Smooth muscle cell (in vitro differentiated cells): ENCODE measurements at regions not wholly inside any gene's neighbourhood (a gene's known extent, or its start where the extent isn't known, plus 50 kb on each side); places are given as distances from the start of the nearest gene placed in this dataset.

ENCODE experiments used
- DNase-seq: peaks from one replicate; lab custom pipeline; 2025; ENCODE audit not compliant: unreplicated experiment; lab: John Stamatoyannopoulos, UW
- H2AFZ ChIP-seq: fragments of 200-600 bp; sonication (generic); 2 replicates; pipeline ENCODE4 v1.6.0; 2016; ENCODE audit warnings: antibody characterized with exemption, low read depth, mild to moderate bottlenecking
- H3F3A ChIP-seq: fragments of 200-600 bp; sonication (generic); 2 replicates; pipeline ENCODE4 v1.6.0; 2017; ENCODE audit warnings: antibody characterized with exemption, low read depth
- H3K27ac ChIP-seq: fragments of 200-600 bp; sonication (generic); 2 replicates; pipeline ENCODE4 v1.5.1; 2016; ENCODE audit warnings: low read depth, mild to moderate bottlenecking
- H3K27me3 ChIP-seq: fragments of 200-600 bp; sonication (generic); 2 replicates; pipeline ENCODE4 v1.6.1; 2016; ENCODE audit warnings: low read depth, mild to moderate bottlenecking
- H3K36me3 ChIP-seq: fragments of 200-600 bp; sonication (generic); 2 replicates; pipeline ENCODE4 v1.5.1; 2016; ENCODE audit warnings: low read depth
- H3K4me1 ChIP-seq: fragments of 200-600 bp; sonication (generic); 2 replicates; pipeline ENCODE4 v1.5.1; 2016; ENCODE audit warnings: low read depth
- H3K4me2 ChIP-seq: fragments of 200-600 bp; sonication (generic); 2 replicates; pipeline ENCODE4 v1.6.0; 2016; ENCODE audit warnings: mild to moderate bottlenecking
- H3K4me3 ChIP-seq: fragments of 200-600 bp; sonication (generic); 2 replicates; pipeline ENCODE4 v1.5.1; 2016; ENCODE audit warnings: mild to moderate bottlenecking
- H3K79me2 ChIP-seq: fragments of 200-600 bp; sonication (generic); 2 replicates; pipeline ENCODE4 v1.6.0; 2016; ENCODE audit warnings: low read depth, mild to moderate bottlenecking
- H3K9ac ChIP-seq: fragments of 200-600 bp; sonication (generic); 2 replicates; pipeline ENCODE4 v1.6.0; 2016; ENCODE audit warnings: low read depth
- H3K9me3 ChIP-seq: fragments of 200-600 bp; sonication (generic); replicated peaks from 2 replicates; pipeline ENCODE4 v1.5.1; 2016; ENCODE audit warnings: low read depth
- H4K20me1 ChIP-seq: fragments of 200-600 bp; sonication (generic); 2 replicates; pipeline ENCODE4 v1.6.0; 2016; ENCODE audit warnings: low read depth
- WGBS: methylation state at CpG from one replicate; pipeline ENCODE4 v1.1.7; 2016; ENCODE audit warnings: low lambda C conversion rate; 5-methylcytosine and 5-hydroxymethylcytosine counted together
- TF ChIP-seq, protein P1 (sequence below): fragments of 200-600 bp; sonication (generic); IDR thresholded peaks from 2 replicates; pipeline ENCODE4 v1.5.1; 2017; ENCODE audit warnings: borderline replicate concordance, mild to moderate bottlenecking, antibody characterized with exemption; ENCODE audit not compliant: insufficient read depth, poor library complexity, severe bottlenecking

DNA sequence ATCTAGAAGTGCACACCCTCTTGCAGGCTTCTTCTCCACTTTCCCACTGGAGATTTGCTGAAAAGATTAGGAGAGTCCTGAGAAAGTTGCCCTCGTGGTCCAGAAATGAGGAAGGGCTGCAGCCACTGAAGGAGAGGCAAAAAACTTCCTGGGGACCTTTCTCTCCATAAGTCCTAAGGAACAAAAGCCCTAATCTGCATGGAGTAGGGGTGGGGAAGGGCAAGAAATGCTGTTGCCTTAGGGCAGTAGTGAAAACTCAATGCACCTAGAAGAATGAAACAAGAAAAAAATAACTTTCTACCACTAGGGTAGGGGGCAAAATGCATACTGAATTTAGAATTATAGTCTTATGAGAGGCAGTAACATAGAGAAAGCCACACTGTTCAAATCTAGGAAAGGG is 1408.8 kb downstream of the PCDH19 start:
- H3K27ac ChIP-seq, result no peak overlapping the region
- H2AFZ ChIP-seq, result no peak overlapping the region
- no peak overlapping the region for H3K9ac ChIP-seq
- DNase-seq, result no peak
- no peaks in the 10 kb centered on the region for H3K36me3 ChIP-seq
- no peak overlapping the region for H3K4me3 ChIP-seq
- no peaks in the 10 kb centered on the region for H4K20me1 ChIP-seq
- H3K4me2 ChIP-seq, result no peak overlapping the region
- no peaks in the 10 kb centered on the region for H3K27me3 ChIP-seq
- H3K4me1 ChIP-seq, result no peaks in the 10 kb centered on the region
- WGBS, result 50% methylated on average over 1 of the region's 1 CpG
- H3F3A ChIP-seq, result no peaks in the 10 kb centered on the region
- no peaks in the 10 kb centered on the region for H3K9me3 ChIP-seq
- no peaks in the 10 kb centered on the region for H3K79me2 ChIP-seq
- TF ChIP-seq, protein P1, sequence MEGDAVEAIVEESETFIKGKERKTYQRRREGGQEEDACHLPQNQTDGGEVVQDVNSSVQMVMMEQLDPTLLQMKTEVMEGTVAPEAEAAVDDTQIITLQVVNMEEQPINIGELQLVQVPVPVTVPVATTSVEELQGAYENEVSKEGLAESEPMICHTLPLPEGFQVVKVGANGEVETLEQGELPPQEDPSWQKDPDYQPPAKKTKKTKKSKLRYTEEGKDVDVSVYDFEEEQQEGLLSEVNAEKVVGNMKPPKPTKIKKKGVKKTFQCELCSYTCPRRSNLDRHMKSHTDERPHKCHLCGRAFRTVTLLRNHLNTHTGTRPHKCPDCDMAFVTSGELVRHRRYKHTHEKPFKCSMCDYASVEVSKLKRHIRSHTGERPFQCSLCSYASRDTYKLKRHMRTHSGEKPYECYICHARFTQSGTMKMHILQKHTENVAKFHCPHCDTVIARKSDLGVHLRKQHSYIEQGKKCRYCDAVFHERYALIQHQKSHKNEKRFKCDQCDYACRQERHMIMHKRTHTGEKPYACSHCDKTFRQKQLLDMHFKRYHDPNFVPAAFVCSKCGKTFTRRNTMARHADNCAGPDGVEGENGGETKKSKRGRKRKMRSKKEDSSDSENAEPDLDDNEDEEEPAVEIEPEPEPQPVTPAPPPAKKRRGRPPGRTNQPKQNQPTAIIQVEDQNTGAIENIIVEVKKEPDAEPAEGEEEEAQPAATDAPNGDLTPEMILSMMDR, result no peak

DNA sequence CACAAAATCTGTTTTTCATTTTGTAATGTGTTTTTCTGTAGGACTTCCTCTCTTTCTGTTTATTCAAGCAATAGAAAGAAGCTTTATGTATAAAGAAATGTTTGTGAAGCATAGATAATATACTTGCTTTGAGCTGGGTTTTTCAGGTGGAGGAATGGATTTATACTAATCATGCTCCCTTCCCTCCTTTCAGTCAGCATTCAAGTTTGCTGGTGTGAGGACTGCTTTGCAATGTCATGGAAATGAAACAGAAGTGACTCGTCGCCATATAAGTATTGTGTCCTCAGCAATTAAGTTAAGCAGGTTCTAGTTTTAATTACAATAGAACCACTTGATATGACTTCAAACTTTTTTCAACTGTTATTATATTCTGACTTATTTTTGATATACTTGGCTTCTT is 1447.1 kb downstream of the PCDH19 start:
- no peaks in the 10 kb centered on the region for H3K9me3 ChIP-seq
- H3K27me3 ChIP-seq, result no peaks in the 10 kb centered on the region
- no peak overlapping the region for H3K4me2 ChIP-seq
- no peak overlapping the region for H2AFZ ChIP-seq
- H3K79me2 ChIP-seq, result no peaks in the 10 kb centered on the region
- H4K20me1 ChIP-seq, result no peaks in the 10 kb centered on the region
- H3K9ac ChIP-seq, result no peak overlapping the region
- no peak for DNase-seq
- H3K27ac ChIP-seq, result no peak overlapping the region
- H3K4me3 ChIP-seq, result no peak overlapping the region
- H3K36me3 ChIP-seq, result no peaks in the 10 kb centered on the region
- TF ChIP-seq, protein P1, result no peak
- H3F3A ChIP-seq, result no peaks in the 10 kb centered on the region
- 68% methylated on average over 2 of the region's 2 CpGs for WGBS
- no peaks in the 10 kb centered on the region for H3K4me1 ChIP-seq

DNA sequence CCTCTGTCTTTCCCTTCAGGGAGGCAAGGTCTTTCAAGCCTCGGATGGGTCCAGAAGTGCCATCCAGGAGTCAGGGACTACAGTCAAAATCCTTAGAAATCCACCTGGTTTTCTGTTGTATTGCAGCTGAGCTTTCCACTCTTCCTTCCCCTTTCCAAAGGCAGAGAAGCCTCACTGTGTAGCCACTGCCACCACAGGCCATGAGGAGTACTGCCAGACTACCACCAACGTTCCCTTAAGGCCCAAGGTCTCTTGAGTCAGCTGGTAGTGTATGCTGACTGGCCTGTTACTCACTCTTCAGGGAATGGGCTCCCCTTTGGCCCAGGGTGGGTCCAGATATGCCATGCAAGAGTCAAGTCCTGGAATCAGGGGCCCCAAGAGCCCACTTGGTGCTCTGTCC is 1454.1 kb downstream of the PCDH19 start:
- WGBS, result 67% methylated on average over 2 of the region's 2 CpGs
- H3K27me3 ChIP-seq, result no peaks in the 10 kb centered on the region
- H3K36me3 ChIP-seq, result peaks cover 5% of the 10 kb centered on the region
- no peak overlapping the region for H3K4me2 ChIP-seq
- no peaks in the 10 kb centered on the region for H3K9me3 ChIP-seq
- no peak overlapping the region for H3K27ac ChIP-seq
- H3K4me1 ChIP-seq, result no peaks in the 10 kb centered on the region
- H3K9ac ChIP-seq, result no peak overlapping the region
- TF ChIP-seq, protein P1, result no peak
- H4K20me1 ChIP-seq, result no peaks in the 10 kb centered on the region
- no peaks in the 10 kb centered on the region for H3K79me2 ChIP-seq
- H3K4me3 ChIP-seq, result no peak overlapping the region
- no peaks in the 10 kb centered on the region for H3F3A ChIP-seq
- no peak overlapping the region for H2AFZ ChIP-seq
- no peak for DNase-seq

DNA sequence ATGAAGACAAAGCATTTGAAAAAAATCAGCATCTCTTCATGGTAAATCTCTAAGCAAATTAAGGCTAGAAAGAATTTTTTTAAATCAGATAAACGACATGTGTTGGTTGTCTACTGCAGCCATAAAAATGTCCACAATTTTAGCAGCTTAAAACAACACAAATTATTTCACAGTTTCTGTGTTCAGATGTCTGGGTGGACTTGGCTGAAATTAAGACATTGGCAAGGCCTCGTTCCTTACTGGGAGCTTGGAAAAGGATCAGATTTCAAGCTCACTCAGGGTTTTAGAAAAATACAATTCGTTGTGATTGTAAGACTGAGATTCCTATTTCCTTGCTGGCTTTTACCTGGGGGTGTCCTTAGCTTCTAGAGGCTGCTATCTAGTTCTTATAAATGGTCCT is 1470.6 kb downstream of the PCDH19 start:
- DNase-seq, result no peak
- H3K9me3 ChIP-seq, result no peaks in the 10 kb centered on the region
- H3K9ac ChIP-seq, result no peak overlapping the region
- no peak overlapping the region for H3K4me2 ChIP-seq
- WGBS, result 58% methylated on average over 3 of the region's 3 CpGs
- peaks cover 9% of the 10 kb centered on the region for H3K36me3 ChIP-seq
- no peak overlapping the region for H2AFZ ChIP-seq
- TF ChIP-seq, protein P1, result no peak
- no peaks in the 10 kb centered on the region for H3K79me2 ChIP-seq
- no peak overlapping the region for H3K27ac ChIP-seq
- no peaks in the 10 kb centered on the region for H3F3A ChIP-seq
- peaks cover 3% of the 10 kb centered on the region for H3K4me1 ChIP-seq
- no peaks in the 10 kb centered on the region for H4K20me1 ChIP-seq
- no peaks in the 10 kb centered on the region for H3K27me3 ChIP-seq
- no peak overlapping the region for H3K4me3 ChIP-seq
